Right lobe of liver (tissue), 4 donors: ENCODE measurements at regions not wholly inside any gene's neighbourhood (a gene's known extent, or its start where the extent isn't known, plus 50 kb on each side); places are given as distances from the start of the nearest gene placed in this dataset.

Source experiments
- CTCF ChIP-seq, 4 donors: fragments of 200-600 bp in 3 of 4; fragments of 450-650 bp in 1 of 4; IDR thresholded peaks; one replicate each; pipeline versions ENCODE4 v1.5.1 to v1.8.0; 2016 to 2022; ENCODE audit warnings: antibody characterized with exemption in 4 of 4, mild to moderate bottlenecking in 2 of 4
- POLR2A ChIP-seq: fragments of 450-650 bp; IDR thresholded peaks from one replicate; pipeline ENCODE4 v1.6.1; 2017; ENCODE audit warnings: antibody characterized with exemption, mild to moderate bottlenecking
- donor health status: DM: no; HTN: no; CAD: no.
- donor health status: DM: no; HTN: no; CAD: no.
- donor health status: DM: no; HTN: yes; CAD: no.

GRCh38 chr2:157155992-157156391, 101.5 kb upstream of the GALNT5 start:
- TF ChIP-seq CTCF (IDR thresholded peaks at IDR 0.05): no peak
- TF ChIP-seq POLR2A: no peak
